CD8-positive, alpha-beta memory T cell (primary cell): ENCODE measurements at regions not wholly inside any gene's neighbourhood (a gene's known extent, or its start where the extent isn't known, plus 50 kb on each side); places are given as distances from the start of the nearest gene placed in this dataset.

Experiments used
- CTCF ChIA-PET: fragments of 350-600 bp; sonication (Branson Sonifier 250); formaldehyde crosslinking; loops from one replicate; lab custom pipeline; 2021; ENCODE audit warnings: antibody characterized with exemption; lab: Charles Lee
- POLR2A ChIA-PET: fragments of 350-600 bp; sonication (Branson Sonifier 250); formaldehyde crosslinking; loops from one replicate; lab custom pipeline; 2021; ENCODE audit warnings: antibody characterized with exemption; lab: Charles Lee
- DNase-seq, 5 donors: peaks; one replicate each; pipeline versions ENCODE4 v3.0.0 to v3.0.0-alpha.2; 2020 to 2022; ENCODE audit warnings: mixed read lengths in 1 of 5
- H3K27ac ChIP-seq: one replicate; pipeline ENCODE4 v1.7.0; 2013; ENCODE audit warnings: low read depth, mild to moderate bottlenecking, low read length, moderate library complexity
- H3K27me3 ChIP-seq: 2 replicates; pipeline ENCODE4 v1.7.0; 2013; ENCODE audit warnings: low read length, mild to moderate bottlenecking; ENCODE audit not compliant: insufficient read depth, poor library complexity, severe bottlenecking
- H3K36me3 ChIP-seq: 2 replicates; pipeline ENCODE4 v1.7.0; 2013; ENCODE audit warnings: mild to moderate bottlenecking, low read length, moderate library complexity; ENCODE audit not compliant: insufficient read depth
- H3K4me1 ChIP-seq: 2 replicates; pipeline ENCODE4 v1.7.0; 2013; ENCODE audit warnings: mild to moderate bottlenecking, low read length, moderate library complexity; ENCODE audit not compliant: insufficient read depth
- H3K4me3 ChIP-seq: 2 replicates; pipeline ENCODE4 v1.7.0; 2013; ENCODE audit warnings: mild to moderate bottlenecking, low read length
- H3K9me3 ChIP-seq: 2 replicates; pipeline ENCODE4 v1.7.0; 2013; ENCODE audit warnings: mild to moderate bottlenecking, low read length
- H3K27ac Mint-ChIP-seq, 8 donors: one replicate each; pipeline ENCODE4 v1.8.0; 2020 to 2021; ENCODE audit warnings: mixed read lengths in 8 of 8, mild to moderate bottlenecking in 6 of 8, inconsistent platforms in 3 of 8, moderate library complexity in 3 of 8
- H3K27me3 Mint-ChIP-seq, 2 donors: one replicate each; pipeline ENCODE4 v1.8.0; 2020 to 2021; ENCODE audit warnings: mixed read lengths in 2 of 2, mild to moderate bottlenecking in 1 of 2, moderate library complexity in 1 of 2
- H3K36me3 Mint-ChIP-seq, 3 donors: one replicate each; pipeline ENCODE4 v1.8.0; 2020 to 2021; ENCODE audit warnings: mixed read lengths in 3 of 3, inconsistent platforms in 1 of 3, mild to moderate bottlenecking in 1 of 3
- H3K4me1 Mint-ChIP-seq, 3 donors: one replicate each; pipeline ENCODE4 v1.8.0; 2020 to 2021; ENCODE audit warnings: mixed read lengths in 3 of 3, inconsistent platforms in 1 of 3, mild to moderate bottlenecking in 1 of 3
- H3K4me3 Mint-ChIP-seq, 7 donors: one replicate each; pipeline ENCODE4 v1.8.0; 2020 to 2021; ENCODE audit warnings: mixed read lengths in 7 of 7, mild to moderate bottlenecking in 6 of 7, moderate library complexity in 4 of 7, inconsistent platforms in 2 of 7
- H3K9me3 Mint-ChIP-seq, 5 donors: one replicate each; pipeline ENCODE4 v1.8.0; 2020 to 2022; ENCODE audit warnings: mixed read lengths in 5 of 5, mild to moderate bottlenecking in 3 of 5, moderate library complexity in 2 of 5, inconsistent platforms in 1 of 5

DNA sequence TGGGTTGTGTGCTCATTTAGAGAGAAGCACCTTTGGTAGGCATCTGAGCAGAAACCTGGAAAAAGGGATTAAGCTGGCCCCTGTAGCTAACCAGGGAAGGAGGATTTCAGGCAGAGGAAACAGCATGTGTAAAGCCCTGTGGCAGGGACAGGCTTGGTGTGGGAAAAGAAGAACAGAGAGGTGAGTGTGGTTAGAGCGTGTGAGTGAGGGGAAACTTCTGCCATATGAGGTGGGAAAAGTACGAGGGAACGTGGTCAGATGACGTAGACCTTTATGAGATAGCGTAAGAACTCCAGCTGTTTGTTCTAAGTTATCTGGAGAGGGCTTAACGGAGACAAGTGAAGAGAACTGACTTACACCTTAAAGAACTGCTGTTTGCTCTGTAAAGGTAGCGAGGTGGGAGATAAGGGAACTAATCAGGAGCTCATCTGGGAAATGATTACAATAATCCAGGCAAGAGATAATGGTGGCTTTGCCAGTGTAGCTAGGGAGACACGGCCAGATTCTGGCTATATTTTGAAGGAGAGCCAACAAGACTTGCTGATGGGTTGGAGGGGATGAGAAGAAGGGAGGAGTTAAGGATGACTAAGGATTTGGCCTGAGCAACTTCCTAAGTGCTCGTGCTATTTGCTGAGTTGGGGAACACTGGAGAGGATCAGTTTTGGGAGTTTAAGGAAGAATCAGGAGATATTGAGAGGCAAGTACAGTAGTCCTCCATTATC lies 234.0 kb downstream of the ETNK1 start:
- H3K27ac ChIP-seq: no peak overlapping the region
- no peaks in the 10 kb centered on the region for H3K27me3 ChIP-seq
- ChIA-PET CTCF (no interaction called here), POLR2A (no interaction called here)
- no peaks in the 10 kb centered on the region for H3K9me3 ChIP-seq
- Mint-ChIP-seq H3K9me3 (no peaks in the 10 kb centered on the region), H3K27ac (peak overlapping the region in 1 of 8 donors; percentile 43), H3K27me3 (peaks cover 4 to 22% of the 10 kb centered on the region in 2 donors), H3K36me3 (no peaks in the 10 kb centered on the region), H3K4me1 (no peaks in the 10 kb centered on the region), H3K4me3 (no peak overlapping the region)
- H3K36me3 ChIP-seq: no peaks in the 10 kb centered on the region
- H3K4me3 ChIP-seq: no peak overlapping the region
- DNase-seq: no peak
- H3K4me1 ChIP-seq: no peaks in the 10 kb centered on the region

GRCh38 chr12:22860926-22861325 lies 236.0 kb downstream of the ETNK1 start:
- POLR2A ChIA-PET: no interaction called here
- Histone ChIP-seq H3K9me3 (no peaks in the 10 kb centered on the region), H3K4me1 (no peaks in the 10 kb centered on the region), H3K27me3 (no peaks in the 10 kb centered on the region), H3K36me3 (no peaks in the 10 kb centered on the region), H3K27ac (no peak overlapping the region), H3K4me3 (no peak overlapping the region)
- H3K27me3 Mint-ChIP-seq: peaks cover 3 to 17% of the 10 kb centered on the region in 2 donors
- H3K4me1 Mint-ChIP-seq: no peaks in the 10 kb centered on the region
- H3K9me3 Mint-ChIP-seq: no peaks in the 10 kb centered on the region
- CTCF ChIA-PET: interaction anchor here (0.7 kb wide), 1 partner anchor 1677 kb away, joined by 3 read pairs; no protein-coding TSS in a partner anchor
- DNase-seq: no peak
- H3K36me3 Mint-ChIP-seq: no peaks in the 10 kb centered on the region
- H3K27ac Mint-ChIP-seq: no peak overlapping the region
- no peak overlapping the region for H3K4me3 Mint-ChIP-seq

DNA sequence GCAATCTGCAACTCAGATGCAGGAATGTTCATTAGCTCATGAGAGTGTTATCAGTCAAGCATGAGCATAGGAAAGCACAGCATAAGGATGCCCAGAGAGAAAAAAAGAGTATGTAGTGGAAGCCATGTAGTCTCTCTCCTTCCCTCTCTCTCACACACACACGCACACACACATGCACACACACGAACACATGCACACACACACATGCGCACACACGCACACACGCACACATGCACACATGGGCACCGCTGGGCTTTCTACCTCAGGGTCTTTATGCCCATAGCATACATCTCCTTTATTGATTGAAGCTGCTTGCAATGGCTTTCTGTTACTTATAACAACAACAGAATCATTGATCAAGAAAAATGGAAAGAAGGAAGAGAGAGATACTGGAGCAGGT lies 240.9 kb downstream of the ETNK1 start:
- H3K4me3 Mint-ChIP-seq: no peak overlapping the region
- Histone ChIP-seq H3K9me3 (no peaks in the 10 kb centered on the region), H3K4me1 (no peaks in the 10 kb centered on the region), H3K27me3 (no peaks in the 10 kb centered on the region), H3K4me3 (no peak overlapping the region), H3K36me3 (no peaks in the 10 kb centered on the region), H3K27ac (no peak overlapping the region)
- ChIA-PET POLR2A (no interaction called here), CTCF (interaction anchor here (0.6 kb wide), 1 partner anchor 826 kb away, joined by 3 read pairs; no protein-coding TSS in a partner anchor)
- H3K4me1 Mint-ChIP-seq: no peaks in the 10 kb centered on the region
- DNase-seq: no peak
- no peaks in the 10 kb centered on the region for H3K36me3 Mint-ChIP-seq
- H3K27ac Mint-ChIP-seq: no peak overlapping the region
- H3K27me3 Mint-ChIP-seq: peaks cover 0 to 8% of the 10 kb centered on the region in 2 donors
- no peaks in the 10 kb centered on the region for H3K9me3 Mint-ChIP-seq

DNA sequence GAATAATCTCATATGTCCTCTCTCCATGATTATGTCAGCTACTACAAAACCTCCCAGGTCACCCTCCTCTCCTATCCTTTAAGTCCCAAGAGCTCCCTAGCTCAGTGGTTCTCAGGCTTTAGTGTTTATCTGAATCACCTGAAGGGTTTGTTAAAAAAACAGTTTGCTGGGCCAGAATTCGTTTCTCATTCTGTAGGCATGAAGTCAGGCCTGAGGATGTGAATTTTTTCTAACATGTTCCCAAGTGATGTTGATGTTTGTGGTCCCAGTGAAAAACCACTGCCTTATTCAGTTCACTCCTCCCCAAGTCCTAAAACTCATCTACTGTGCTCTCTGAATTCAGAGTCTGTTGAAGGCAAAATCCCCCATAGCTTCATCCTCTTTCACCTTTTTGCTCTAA lies 241.4 kb downstream of the ETNK1 start:
- no peak overlapping the region for H3K27ac ChIP-seq
- peaks cover 0 to 8% of the 10 kb centered on the region in 2 donors for H3K27me3 Mint-ChIP-seq

GRCh38 chr12:22874151-22874550 lies 249.2 kb downstream of the ETNK1 start:
- ChIA-PET CTCF (no interaction called here), POLR2A (no interaction called here)
- Histone ChIP-seq H3K27me3 (no peaks in the 10 kb centered on the region), H3K36me3 (no peaks in the 10 kb centered on the region), H3K4me1 (no peaks in the 10 kb centered on the region), H3K9me3 (no peaks in the 10 kb centered on the region), H3K4me3 (no peak overlapping the region), H3K27ac (no peak overlapping the region)
- Mint-ChIP-seq H3K4me1 (no peaks in the 10 kb centered on the region), H3K36me3 (no peaks in the 10 kb centered on the region), H3K4me3 (no peak overlapping the region), H3K9me3 (peaks cover 0 to 2% (median 0%) of the 10 kb centered on the region in 5 donors), H3K27me3 (peaks cover 0 to 5% of the 10 kb centered on the region in 2 donors), H3K27ac (no peak overlapping the region)
- no peak for DNase-seq

More for the DNA sequence above, 241.4 kb downstream of the ETNK1 start:
- Histone ChIP-seq H3K4me3 (no peak overlapping the region), H3K9me3 (no peaks in the 10 kb centered on the region), H3K4me1 (no peaks in the 10 kb centered on the region), H3K27me3 (no peaks in the 10 kb centered on the region), H3K36me3 (no peaks in the 10 kb centered on the region)
- DNase-seq: no peak
- Mint-ChIP-seq H3K4me3 (no peak overlapping the region), H3K4me1 (no peaks in the 10 kb centered on the region), H3K36me3 (no peaks in the 10 kb centered on the region), H3K27ac (no peak overlapping the region), H3K9me3 (peaks cover 0 to 2% (median 0%) of the 10 kb centered on the region in 5 donors)
- CTCF ChIA-PET: interaction anchor here (0.6 kb wide), 1 partner anchor 826 kb away, joined by 3 read pairs; no protein-coding TSS in a partner anchor
- POLR2A ChIA-PET: no interaction called here

GRCh38 chr12:22876262-22876661 lies 251.3 kb downstream of the ETNK1 start:
- H3K36me3 Mint-ChIP-seq: no peaks in the 10 kb centered on the region
- H3K9me3 Mint-ChIP-seq: peaks cover 0 to 2% (median 0%) of the 10 kb centered on the region in 5 donors
- no peaks in the 10 kb centered on the region for H3K27me3 ChIP-seq
- no peaks in the 10 kb centered on the region for H3K9me3 ChIP-seq
- H3K27ac Mint-ChIP-seq: no peak overlapping the region
- peaks cover 0 to 5% of the 10 kb centered on the region in 2 donors for H3K27me3 Mint-ChIP-seq
- no peaks in the 10 kb centered on the region for H3K4me1 ChIP-seq
- no peaks in the 10 kb centered on the region for H3K4me1 Mint-ChIP-seq
- H3K36me3 ChIP-seq: no peaks in the 10 kb centered on the region
- no peak overlapping the region for H3K4me3 ChIP-seq
- no peak overlapping the region for H3K27ac ChIP-seq
- no peak overlapping the region for H3K4me3 Mint-ChIP-seq
- DNase-seq: no peak
- POLR2A ChIA-PET: no interaction called here
- CTCF ChIA-PET: no interaction called here

- no peak overlapping the region for H3K27ac ChIP-seq
- no peak for DNase-seq
- Mint-ChIP-seq H3K36me3 (no peaks in the 10 kb centered on the region), H3K4me1 (no peaks in the 10 kb centered on the region), H3K27me3 (peaks cover 0 to 5% of the 10 kb centered on the region in 2 donors), H3K27ac (no peak overlapping the region), H3K9me3 (peaks cover 0 to 2% (median 0%) of the 10 kb centered on the region in 5 donors), H3K4me3 (no peak overlapping the region)
- H3K4me3 ChIP-seq: no peak overlapping the region
- H3K27me3 ChIP-seq: no peaks in the 10 kb centered on the region
- no peaks in the 10 kb centered on the region for H3K9me3 ChIP-seq
- no peaks in the 10 kb centered on the region for H3K4me1 ChIP-seq
- H3K36me3 ChIP-seq: no peaks in the 10 kb centered on the region
- POLR2A ChIA-PET: no interaction called here
- CTCF ChIA-PET: no interaction called here
These were observed 254.2 kb downstream of the ETNK1 start for GRCh38 chr12:22879203-22879602.

- DNase-seq: no peak
- Mint-ChIP-seq H3K4me3 (no peak overlapping the region), H3K4me1 (no peaks in the 10 kb centered on the region), H3K27ac (no peak overlapping the region), H3K9me3 (peaks cover 0 to 2% (median 0%) of the 10 kb centered on the region in 5 donors), H3K36me3 (no peaks in the 10 kb centered on the region), H3K27me3 (peaks cover 0 to 5% of the 10 kb centered on the region in 2 donors)
- POLR2A ChIA-PET: no interaction called here
- Histone ChIP-seq H3K27me3 (no peaks in the 10 kb centered on the region), H3K4me3 (no peak overlapping the region), H3K4me1 (no peaks in the 10 kb centered on the region), H3K9me3 (no peaks in the 10 kb centered on the region), H3K27ac (no peak overlapping the region), H3K36me3 (no peaks in the 10 kb centered on the region)
- CTCF ChIA-PET: no interaction called here
These were observed 255.4 kb downstream of the ETNK1 start for GRCh38 chr12:22880331-22880730.
